HepG2 (cell line): ENCODE measurements at regions not wholly inside any gene's neighbourhood (a gene's known extent, or its start where the extent isn't known, plus 50 kb on each side); places are given as distances from the start of the nearest gene placed in this dataset.

ENCODE experiments used
- ATAC-seq: fragments of 200-7000 bp; cut with Tn5 transposase; 3 replicates; pipeline ENCODE4 v1.9.1; 2020; ENCODE audit warnings: mild to moderate bottlenecking, moderate library complexity
- BruUV-seq: library from RNA; stranded (reverse); fragments of 400-500 nt; replicated peaks from 2 replicates; lab custom pipeline; 2021; lab: Mats Ljungman, UMichigan
- CTCF ChIA-PET: fragments of 300-600 bp; formaldehyde crosslinking; extraction: SDS; loops from one replicate; lab custom pipeline; 2021; ENCODE audit warnings: low total read pairs, inconsistent platforms, low intra/inter-chr PET ratio; lab: Yijun Ruan, JAX
- POLR2A ChIA-PET: fragments of 350-600 bp; sonication (Branson Sonifier 250); formaldehyde crosslinking; loops from one replicate; lab custom pipeline; 2020; ENCODE audit warnings: antibody characterized with exemption, inconsistent platforms; lab: Yijun Ruan, JAX
- DNase-seq: peaks from one replicate; pipeline ENCODE4 v3.0.0-alpha.2; 2015; ENCODE audit warnings: low spot score
- FAIRE-seq: peaks from 3 replicates; lab custom pipeline; 2011; peaks lifted over from hg19 to GRCh38; lab: Jason Lieb, UNC
- H2AFZ ChIP-seq: one replicate; pipeline ENCODE4 v1.6.1; 2011; ENCODE audit warnings: low read length, inconsistent platforms
- H3K27ac ChIP-seq: fragments of 300-600 bp; 3 replicates; pipeline ENCODE4 v1.8.0; 2011; ENCODE audit warnings: mixed run types, mild to moderate bottlenecking, mixed read lengths, low read length, inconsistent platforms; ENCODE audit not compliant: insufficient read depth; ENCODE audit errors: extremely low read length
- H3K27me3 ChIP-seq, 2 experiments: fragments of 200-600 bp in 1 of 2; 2 replicates in 1 of 2; 3 replicates in 1 of 2; pipeline versions ENCODE4 v1.6.0 to v1.8.0; 2011; ENCODE audit warnings: low read length in 2 of 2, mild to moderate bottlenecking in 2 of 2, moderate library complexity in 2 of 2, inconsistent platforms in 1 of 2; ENCODE audit not compliant: insufficient read depth in 2 of 2, control insufficient read depth in 1 of 2
- H3K36me3 ChIP-seq, 2 experiments: fragments of 200-600 bp in 1 of 2; replicated peaks in 1 of 2; 2 replicates in 1 of 2; 3 replicates in 1 of 2; pipeline versions ENCODE4 v1.5.1 to v1.8.0; 2011; ENCODE audit warnings: low read length in 2 of 2, inconsistent platforms in 1 of 2; ENCODE audit not compliant: insufficient read depth in 2 of 2, control insufficient read depth in 1 of 2
- H3K4me1 ChIP-seq: 2 replicates; pipeline ENCODE4 v1.5.1; 2012; ENCODE audit warnings: low read length, inconsistent platforms; ENCODE audit not compliant: insufficient read depth
- H3K4me2 ChIP-seq: 2 replicates; pipeline ENCODE4 v1.6.0; 2011; ENCODE audit warnings: low read depth, low read length, inconsistent platforms
- H3K4me3 ChIP-seq, 3 experiments: fragments of 200-600 bp in 1 of 3; sonication (generic), shearing (Covaris generic) in 1 of 3; replicated peaks in 1 of 3; 2 replicates each; pipeline ENCODE4 v1.5.1; 2011 to 2016; ENCODE audit warnings: low read length in 3 of 3, inconsistent platforms in 2 of 3, low read depth in 2 of 3, mild to moderate bottlenecking in 2 of 3, control low read depth in 1 of 3, mixed read lengths in 1 of 3; ENCODE audit not compliant: insufficient read depth in 1 of 3
- H3K79me2 ChIP-seq: one replicate; pipeline ENCODE4 v1.6.1; 2011; ENCODE audit warnings: low read length, inconsistent platforms; ENCODE audit not compliant: insufficient read depth
- H3K9ac ChIP-seq: 2 replicates; pipeline ENCODE4 v1.6.0; 2011; ENCODE audit warnings: mild to moderate bottlenecking, low read depth, low read length, inconsistent platforms; ENCODE audit not compliant: insufficient read depth
- H3K9me3 ChIP-seq: 2 replicates; pipeline ENCODE4 v1.5.1; 2012; ENCODE audit warnings: mild to moderate bottlenecking, low read length
- H4K20me1 ChIP-seq: 2 replicates; pipeline ENCODE4 v1.6.0; 2011; ENCODE audit warnings: inconsistent platforms, mild to moderate bottlenecking, low read length, moderate library complexity; ENCODE audit not compliant: insufficient read depth
- ADNP ChIP-seq: sonication (generic); formaldehyde crosslinking; IDR thresholded peaks from 2 replicates; pipeline ENCODE4 v1.4.0; 2020; ENCODE audit warnings: missing genetic modification reagents
- HNF4G ChIP-seq, 2 experiments: sonication (generic) in 1 of 2; formaldehyde crosslinking in 1 of 2; IDR thresholded peaks; 2 replicates each; pipeline versions ENCODE4 v1.4.0 to v1.6.1; 2011 to 2020; ENCODE audit warnings: borderline replicate concordance in 2 of 2, low read depth in 2 of 2, mild to moderate bottlenecking in 2 of 2, low read length in 1 of 2, missing genetic modification reagents in 1 of 2, moderate library complexity in 1 of 2
- HOXD1 ChIP-seq: sonication (generic); formaldehyde crosslinking; IDR thresholded peaks from 2 replicates; pipeline ENCODE4 v1.5.0; 2020; ENCODE audit warnings: missing genetic modification reagents
- NFIB ChIP-seq: sonication (generic); formaldehyde crosslinking; IDR thresholded peaks from 2 replicates; pipeline ENCODE4 v1.9.0; 2021; ENCODE audit warnings: missing genetic modification reagents, mild to moderate bottlenecking, borderline replicate concordance
- RBM39 ChIP-seq: fragments of 200-400 bp; formaldehyde crosslinking; IDR thresholded peaks from one replicate; pipeline ENCODE4 v1.6.1; 2018; ENCODE audit warnings: antibody characterized with exemption, mild to moderate bottlenecking, low read depth, low read length; ENCODE audit not compliant: poor library complexity, severe bottlenecking
- SP2 ChIP-seq: sonication (generic); formaldehyde crosslinking; IDR thresholded peaks from 2 replicates; pipeline ENCODE4 v1.5.1; 2020; ENCODE audit warnings: mild to moderate bottlenecking, missing genetic modification reagents
- TBX3 ChIP-seq: fragments of 450-650 bp; IDR thresholded peaks from 2 replicates; pipeline ENCODE4 v1.6.1; 2017; ENCODE audit warnings: antibody characterized with exemption, mild to moderate bottlenecking, inconsistent platforms, borderline replicate concordance
- ZNF207 ChIP-seq: fragments of 450-650 bp; IDR thresholded peaks from 2 replicates; pipeline ENCODE4 v1.6.1; 2016; ENCODE audit warnings: antibody characterized with exemption, borderline replicate concordance
- ZNF747 ChIP-seq: sonication (generic); formaldehyde crosslinking; IDR thresholded peaks from 2 replicates; pipeline ENCODE4 v1.8.1; 2023; ENCODE audit warnings: missing genetic modification reagents, mild to moderate bottlenecking, borderline replicate concordance
- WGBS: methylation state at CpG from one replicate; pipeline ENCODE4 v1.1.6; 2017; ENCODE audit warnings: low lambda C conversion rate; 5-methylcytosine and 5-hydroxymethylcytosine counted together
- in situ Hi-C: cut with HindIII; loops from 2 replicates; pipeline ENCODE4 v1.10.0; 2017; ENCODE audit warnings: low pct_unique_long_range_greater_than_20kb; ENCODE audit not compliant: extremely low pct_ligation_motif_present
- intact Hi-C: fragments of 100-400 bp; cut with micrococcal nuclease; formaldehyde crosslinking; loops from one replicate; pipeline ENCODE4 v1.10.0; 2022; ENCODE audit not compliant: unreplicated experiment
- TF ChIP-seq, protein P1 (sequence below): sonication (generic); formaldehyde crosslinking; IDR thresholded peaks from 2 replicates; pipeline ENCODE4 v1.5.1; 2020; ENCODE audit warnings: missing genetic modification reagents, mild to moderate bottlenecking, borderline replicate concordance
- TF ChIP-seq, protein P2 (sequence below): sonication (generic); formaldehyde crosslinking; IDR thresholded peaks from 2 replicates; pipeline ENCODE4 v1.4.0; 2020; ENCODE audit warnings: mild to moderate bottlenecking, missing genetic modification reagents
- TF ChIP-seq, protein P3 (sequence below): sonication (generic); formaldehyde crosslinking; IDR thresholded peaks from 2 replicates; pipeline ENCODE4 v1.5.0; 2020; ENCODE audit warnings: mild to moderate bottlenecking, missing genetic modification reagents

DNA sequence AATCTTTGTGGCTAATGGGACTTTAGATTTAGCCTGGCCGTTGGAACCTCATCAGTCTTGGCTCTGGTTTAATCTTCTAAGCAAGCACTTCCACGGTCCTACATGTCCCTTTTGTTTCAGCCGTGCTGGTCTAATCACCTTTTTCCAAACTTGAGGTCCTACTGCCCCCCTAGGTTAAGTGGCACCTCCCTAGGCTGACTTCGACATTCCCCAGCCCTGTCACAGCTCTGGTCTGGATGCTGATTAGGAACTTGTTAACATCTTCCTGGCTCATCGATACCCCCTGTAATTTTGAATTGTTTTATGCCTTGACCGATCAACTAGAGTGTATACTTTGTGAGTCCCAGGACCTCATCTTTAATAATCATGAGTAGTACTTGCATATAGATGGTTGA lies 56.6 kb downstream of the OTOR start:
- 9% methylated on average over 6 of the region's 6 CpGs for WGBS
- Histone ChIP-seq H2AFZ (no peak overlapping the region), H3K9me3 (no peaks in the 10 kb centered on the region), H3K27ac (no peak overlapping the region), H3K79me2 (no peaks in the 10 kb centered on the region), H3K4me3 (no peak overlapping the region), H3K4me2 (no peak overlapping the region), H3K36me3 (no peaks in the 10 kb centered on the region), H3K27me3 (peaks cover 1 to 33% of the 10 kb centered on the region in 2 experiments; a peak in 2 of 5 replicates), H4K20me1 (no peaks in the 10 kb centered on the region), H3K9ac (no peak overlapping the region), H3K4me1 (no peaks in the 10 kb centered on the region)
- intact Hi-C loops (loop anchor here (1.0 kb wide), 4 partner anchors 17 to 627 kb away; no protein-coding TSS in a partner anchor), in situ Hi-C loops (loop anchor here (5.0 kb wide), 2 partner anchors 478 to 628 kb away; no protein-coding TSS in a partner anchor)
- no peak for FAIRE-seq
- no peak for ATAC-seq
- no peak for DNase-seq
- ChIA-PET CTCF (interaction anchor here (1.8 to 4.3 kb wide), 3 partner anchors 16 to 627 kb away, joined by 11 to 98 read pairs (median 25); no protein-coding TSS in a partner anchor), POLR2A (no interaction called here)
- no peak for TF ChIP-seq ZNF207
- no peak for TF ChIP-seq TBX3
- TF ChIP-seq SP2 (CRISPR knock-in tag), result no peak
- no peak for TF ChIP-seq ADNP
- TF ChIP-seq, protein P1, sequence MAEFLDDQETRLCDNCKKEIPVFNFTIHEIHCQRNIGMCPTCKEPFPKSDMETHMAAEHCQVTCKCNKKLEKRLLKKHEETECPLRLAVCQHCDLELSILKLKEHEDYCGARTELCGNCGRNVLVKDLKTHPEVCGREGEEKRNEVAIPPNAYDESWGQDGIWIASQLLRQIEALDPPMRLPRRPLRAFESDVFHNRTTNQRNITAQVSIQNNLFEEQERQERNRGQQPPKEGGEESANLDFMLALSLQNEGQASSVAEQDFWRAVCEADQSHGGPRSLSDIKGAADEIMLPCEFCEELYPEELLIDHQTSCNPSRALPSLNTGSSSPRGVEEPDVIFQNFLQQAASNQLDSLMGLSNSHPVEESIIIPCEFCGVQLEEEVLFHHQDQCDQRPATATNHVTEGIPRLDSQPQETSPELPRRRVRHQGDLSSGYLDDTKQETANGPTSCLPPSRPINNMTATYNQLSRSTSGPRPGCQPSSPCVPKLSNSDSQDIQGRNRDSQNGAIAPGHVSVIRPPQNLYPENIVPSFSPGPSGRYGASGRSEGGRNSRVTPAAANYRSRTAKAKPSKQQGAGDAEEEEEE (CRISPR knock-in tag), result no peak
- no peak for TF ChIP-seq NFIB (CRISPR knock-in tag)
- TF ChIP-seq RBM39, result no peak
- TF ChIP-seq, protein P2, sequence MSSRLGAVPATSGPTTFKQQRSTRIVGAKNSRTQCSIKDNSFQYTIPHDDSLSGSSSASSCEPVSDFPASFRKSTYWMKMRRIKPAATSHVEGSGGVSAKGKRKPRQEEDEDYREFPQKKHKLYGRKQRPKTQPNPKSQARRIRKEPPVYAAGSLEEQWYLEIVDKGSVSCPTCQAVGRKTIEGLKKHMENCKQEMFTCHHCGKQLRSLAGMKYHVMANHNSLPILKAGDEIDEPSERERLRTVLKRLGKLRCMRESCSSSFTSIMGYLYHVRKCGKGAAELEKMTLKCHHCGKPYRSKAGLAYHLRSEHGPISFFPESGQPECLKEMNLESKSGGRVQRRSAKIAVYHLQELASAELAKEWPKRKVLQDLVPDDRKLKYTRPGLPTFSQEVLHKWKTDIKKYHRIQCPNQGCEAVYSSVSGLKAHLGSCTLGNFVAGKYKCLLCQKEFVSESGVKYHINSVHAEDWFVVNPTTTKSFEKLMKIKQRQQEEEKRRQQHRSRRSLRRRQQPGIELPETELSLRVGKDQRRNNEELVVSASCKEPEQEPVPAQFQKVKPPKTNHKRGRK (CRISPR knock-in tag), result no peak
- TF ChIP-seq ZNF747 (CRISPR knock-in tag), result no peak
- no peak for TF ChIP-seq HOXD1 (CRISPR knock-in tag)
- TF ChIP-seq HNF4G (IDR thresholded peaks at IDR 0.05; ENCODE audit: borderline replicate concordance, low read depth, low read length), result no peak
- TF ChIP-seq HNF4G (CRISPR knock-in tag; IDR thresholded peaks at IDR 0.05; ENCODE audit: borderline replicate concordance, low read depth), result no peak
- TF ChIP-seq, protein P3, sequence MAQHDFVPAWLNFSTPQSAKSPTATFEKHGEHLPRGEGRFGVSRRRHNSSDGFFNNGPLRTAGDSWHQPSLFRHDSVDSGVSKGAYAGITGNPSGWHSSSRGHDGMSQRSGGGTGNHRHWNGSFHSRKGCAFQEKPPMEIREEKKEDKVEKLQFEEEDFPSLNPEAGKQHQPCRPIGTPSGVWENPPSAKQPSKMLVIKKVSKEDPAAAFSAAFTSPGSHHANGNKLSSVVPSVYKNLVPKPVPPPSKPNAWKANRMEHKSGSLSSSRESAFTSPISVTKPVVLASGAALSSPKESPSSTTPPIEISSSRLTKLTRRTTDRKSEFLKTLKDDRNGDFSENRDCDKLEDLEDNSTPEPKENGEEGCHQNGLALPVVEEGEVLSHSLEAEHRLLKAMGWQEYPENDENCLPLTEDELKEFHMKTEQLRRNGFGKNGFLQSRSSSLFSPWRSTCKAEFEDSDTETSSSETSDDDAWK (CRISPR knock-in tag), result no peak
- no TSS peak for BruUV-seq
